ENCODE measurements at regions not wholly inside any gene's neighbourhood (a gene's known extent, or its start where the extent isn't known, plus 50 kb on each side); places are given as distances from the start of the nearest gene placed in this dataset.

- no peak for TF ChIP-seq EZH2 (IDR thresholded peaks at IDR 0.05; ENCODE audit: insufficient read depth, poor library complexity, severe bottlenecking)
- no peak for TF ChIP-seq EZH2phosphoT487 (IDR thresholded peaks at IDR 0.05; ENCODE audit: insufficient read depth, low read depth)
Observed at GRCh38 chr11:92540096-92540495, 315.5 kb downstream of the FAT3 start.

All from GM23248 (cell line).